Fibroblast of pulmonary artery (primary cell): ENCODE measurements at regions not wholly inside any gene's neighbourhood (a gene's known extent, or its start where the extent isn't known, plus 50 kb on each side); places are given as distances from the start of the nearest gene placed in this dataset.

ENCODE experiments used
- DNase-seq: peaks from one replicate; pipeline ENCODE4 v3.0.0-alpha.2; 2010; ENCODE audit warnings: low read depth
- H3K4me3 ChIP-seq: replicated peaks from 2 replicates; pipeline ENCODE4 v1.5.1; 2011; ENCODE audit warnings: low read depth, mild to moderate bottlenecking, control low read depth, low read length, moderate library complexity
- TF ChIP-seq, protein P1 (sequence below): IDR thresholded peaks from 2 replicates; pipeline ENCODE4 v1.5.1; 2011; ENCODE audit warnings: mild to moderate bottlenecking, control low read depth, low read length, inconsistent platforms; ENCODE audit errors: missing control alignments

DNA sequence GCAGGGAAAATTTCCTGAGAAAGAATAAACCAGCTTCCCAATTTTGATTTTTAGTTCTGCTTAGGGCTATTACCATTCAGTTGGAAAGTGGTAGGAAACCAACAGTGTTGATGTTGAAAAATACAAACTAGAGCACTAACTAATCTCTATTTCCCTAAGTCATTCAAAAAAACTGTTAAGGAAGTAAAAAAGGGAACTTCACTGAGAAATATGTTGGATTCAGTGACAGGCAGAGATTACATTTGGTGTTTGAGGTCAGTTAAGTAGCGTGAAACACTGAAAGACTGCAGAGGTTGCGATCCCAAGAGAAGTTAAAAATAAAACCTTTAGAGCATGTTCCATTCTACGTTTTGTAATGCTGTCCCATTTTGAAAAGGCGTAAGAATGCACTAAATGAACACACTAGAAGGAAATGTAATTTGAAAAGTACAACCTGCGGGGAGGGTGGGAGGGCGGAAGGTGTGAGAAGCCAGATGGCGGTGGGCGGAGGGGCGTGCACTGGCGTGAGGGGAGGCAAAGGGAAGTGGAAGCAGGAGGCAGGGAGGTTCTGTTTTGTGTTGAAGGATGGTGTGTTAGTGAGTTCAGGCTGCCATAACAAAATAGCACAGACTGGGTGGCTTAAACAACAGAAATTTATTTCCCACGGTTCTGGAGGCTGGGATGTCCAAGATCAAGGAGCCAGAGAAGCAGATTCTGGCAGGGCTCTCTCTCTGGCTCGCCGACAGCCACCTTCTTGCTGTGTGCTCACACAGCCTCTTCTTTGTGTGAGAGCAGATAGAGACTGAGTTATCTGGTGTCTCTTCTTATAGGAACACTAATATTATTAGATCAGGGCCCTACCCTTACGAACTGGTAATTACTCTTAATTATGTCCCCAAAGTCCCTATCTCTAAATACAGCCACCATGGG lies 94.3 kb upstream of the KCTD1 start:
- H3K4me3 ChIP-seq, result no peak overlapping the region
- TF ChIP-seq, protein P1, sequence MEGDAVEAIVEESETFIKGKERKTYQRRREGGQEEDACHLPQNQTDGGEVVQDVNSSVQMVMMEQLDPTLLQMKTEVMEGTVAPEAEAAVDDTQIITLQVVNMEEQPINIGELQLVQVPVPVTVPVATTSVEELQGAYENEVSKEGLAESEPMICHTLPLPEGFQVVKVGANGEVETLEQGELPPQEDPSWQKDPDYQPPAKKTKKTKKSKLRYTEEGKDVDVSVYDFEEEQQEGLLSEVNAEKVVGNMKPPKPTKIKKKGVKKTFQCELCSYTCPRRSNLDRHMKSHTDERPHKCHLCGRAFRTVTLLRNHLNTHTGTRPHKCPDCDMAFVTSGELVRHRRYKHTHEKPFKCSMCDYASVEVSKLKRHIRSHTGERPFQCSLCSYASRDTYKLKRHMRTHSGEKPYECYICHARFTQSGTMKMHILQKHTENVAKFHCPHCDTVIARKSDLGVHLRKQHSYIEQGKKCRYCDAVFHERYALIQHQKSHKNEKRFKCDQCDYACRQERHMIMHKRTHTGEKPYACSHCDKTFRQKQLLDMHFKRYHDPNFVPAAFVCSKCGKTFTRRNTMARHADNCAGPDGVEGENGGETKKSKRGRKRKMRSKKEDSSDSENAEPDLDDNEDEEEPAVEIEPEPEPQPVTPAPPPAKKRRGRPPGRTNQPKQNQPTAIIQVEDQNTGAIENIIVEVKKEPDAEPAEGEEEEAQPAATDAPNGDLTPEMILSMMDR, result no peak
- no peak for DNase-seq

DNA sequence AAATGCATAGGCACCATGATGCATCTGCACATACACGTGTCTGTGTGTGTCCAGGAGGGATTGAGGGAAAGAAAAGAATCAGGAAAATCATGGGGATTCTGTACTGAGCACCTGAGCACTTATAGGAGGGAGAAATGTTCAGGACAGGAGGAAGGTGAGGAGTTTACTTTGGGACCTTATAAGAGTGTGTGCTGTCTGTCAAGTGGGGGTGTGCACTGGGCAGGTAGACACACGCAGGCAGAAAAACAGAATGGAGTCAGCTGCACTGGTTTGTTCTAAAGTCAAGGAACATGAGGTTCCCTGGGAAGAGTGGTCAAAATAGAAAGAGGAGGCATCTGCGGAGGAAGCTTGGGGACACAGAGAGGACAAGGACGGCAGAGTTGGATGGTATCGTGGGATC lies 92.2 kb upstream of the KCTD1 start:
- TF ChIP-seq, protein P1, result no peak
- no peak for DNase-seq

DNA sequence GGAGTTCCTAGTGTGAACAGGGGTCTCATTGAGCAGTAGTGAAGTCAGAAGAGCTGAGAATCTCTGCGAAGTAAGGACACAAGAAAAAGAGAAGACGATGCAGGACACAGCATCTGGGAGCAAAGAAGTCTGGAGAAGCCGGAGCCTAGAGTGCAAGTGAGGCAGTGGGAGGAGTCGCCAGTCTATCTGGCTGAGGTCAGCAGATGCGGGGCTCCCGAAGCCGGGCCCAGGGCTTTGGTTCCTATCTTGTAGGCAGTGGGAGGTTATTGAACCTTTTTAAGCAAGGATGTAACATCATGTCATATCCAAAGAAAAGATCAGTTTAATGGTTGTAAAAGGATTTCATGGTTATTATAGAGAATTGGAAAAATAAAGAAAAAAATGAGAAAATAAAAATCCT lies 90.8 kb upstream of the KCTD1 start:
- TF ChIP-seq, protein P1, result no peak
- no peak overlapping the region for H3K4me3 ChIP-seq
- DNase-seq, result no peak

More for the DNA sequence above, 92.2 kb upstream of the KCTD1 start:
- no peak overlapping the region for H3K4me3 ChIP-seq

DNA sequence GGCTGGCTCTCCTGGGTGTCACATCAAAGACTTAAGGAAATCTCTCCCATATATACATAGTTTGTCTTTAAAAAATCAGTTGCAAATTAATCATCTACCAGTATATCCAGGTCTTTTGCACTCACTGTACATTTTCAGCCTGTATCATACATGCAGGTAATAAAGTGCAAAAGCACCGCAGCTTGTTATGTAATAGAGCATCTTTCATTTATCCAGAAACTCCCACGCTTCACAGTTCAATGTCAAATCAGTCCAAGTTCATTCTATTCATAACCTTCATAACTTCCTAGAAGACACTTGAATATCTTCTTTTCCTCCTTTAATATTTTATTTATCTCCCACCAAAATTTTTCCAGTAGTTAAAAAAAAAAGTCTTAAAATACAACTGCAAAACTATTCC lies 89.6 kb upstream of the KCTD1 start:
- H3K4me3 ChIP-seq, result no peak overlapping the region
- no peak for DNase-seq
- TF ChIP-seq, protein P1, result no peak

DNA sequence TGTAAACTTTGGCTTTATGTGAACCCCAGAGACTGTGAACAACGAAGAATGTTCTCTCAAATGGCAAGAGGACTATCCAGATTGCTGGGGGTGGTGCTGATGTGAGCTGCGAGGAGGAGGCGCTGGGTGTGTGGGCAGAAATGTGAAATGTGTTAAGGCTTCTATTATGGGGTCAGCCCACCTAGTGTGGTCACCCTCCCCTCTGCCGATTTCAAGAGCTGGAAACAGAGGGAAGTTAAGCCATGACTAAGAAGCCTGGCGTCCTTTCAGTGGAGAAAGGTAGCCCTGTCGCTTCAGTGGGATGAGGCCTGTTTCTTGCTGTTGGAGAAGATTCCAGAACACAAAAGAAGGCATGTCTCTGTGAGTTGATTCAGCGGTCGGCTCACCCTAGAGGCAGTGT lies 89.0 kb upstream of the KCTD1 start:
- TF ChIP-seq, protein P1, result no peak

GRCh38 chr18:26635466-26635865 lies 87.1 kb upstream of the KCTD1 start:
- TF ChIP-seq, protein P1, result no peak
- DNase-seq, result no peak
- no peak overlapping the region for H3K4me3 ChIP-seq

More for the DNA sequence above, 89.0 kb upstream of the KCTD1 start:
- DNase-seq, result no peak
- no peak overlapping the region for H3K4me3 ChIP-seq

GRCh38 chr18:26634631-26635030 lies 86.3 kb upstream of the KCTD1 start:
- DNase-seq, result no peak
- H3K4me3 ChIP-seq, result no peak overlapping the region
- TF ChIP-seq, protein P1, result no peak
